ENCODE measurements at regions not wholly inside any gene's neighbourhood (a gene's known extent, or its start where the extent isn't known, plus 50 kb on each side); places are given as distances from the start of the nearest gene placed in this dataset.

GRCh38 chr18:42527766-42528165 is 572.7 kb downstream of the PIK3C3 start:
- in situ Hi-C loops (cut with HindIII; ENCODE audit: low pct_ligation_motif_present, low sequenced_read_pairs) = no loop called here

GRCh38 chr18:42530276-42530675 is 575.2 kb downstream of the PIK3C3 start:
- Histone ChIP-seq H3K36me3 (replicated peaks) (no peaks in the 10 kb centered on the region), H3K27me3 (replicated peaks) (no peaks in the 10 kb centered on the region), H3K27ac (no peak overlapping the region), H3K4me3 (ENCODE audit: low read depth, low read length) (no peak overlapping the region)
- no peak for TF ChIP-seq CTCF (IDR thresholded peaks at IDR 0.05; ENCODE audit: low read depth, low read length, missing control alignments)
- no peak for DNase-seq
- in situ Hi-C loops (cut with HindIII; ENCODE audit: low pct_ligation_motif_present, low sequenced_read_pairs) = no loop called here

More at GRCh38 chr18:42527766-42528165, 572.7 kb downstream of the PIK3C3 start:
- Histone ChIP-seq H3K36me3 (replicated peaks) (no peaks in the 10 kb centered on the region), H3K4me3 (ENCODE audit: low read depth, low read length) (no peak overlapping the region), H3K27ac (no peak overlapping the region), H3K27me3 (replicated peaks) (no peaks in the 10 kb centered on the region)
- no peak for DNase-seq
- no peak for TF ChIP-seq CTCF (IDR thresholded peaks at IDR 0.05; ENCODE audit: low read depth, low read length, missing control alignments)

GRCh38 chr18:42532119-42532518 is 577.1 kb downstream of the PIK3C3 start:
- in situ Hi-C loops (cut with HindIII; ENCODE audit: low pct_ligation_motif_present, low sequenced_read_pairs) = no loop called here
- H3K27me3 ChIP-seq (replicated peaks) = no peaks in the 10 kb centered on the region

GRCh38 chr18:42533009-42533575 is 578.1 kb downstream of the PIK3C3 start:
- in situ Hi-C loops (cut with HindIII; ENCODE audit: low pct_ligation_motif_present, low sequenced_read_pairs) = no loop called here
- DNase-seq = peak; percentile 14

More at GRCh38 chr18:42532119-42532518, 577.1 kb downstream of the PIK3C3 start:
- no peak overlapping the region for H3K27ac ChIP-seq
- TF ChIP-seq CTCF (IDR thresholded peaks at IDR 0.05; ENCODE audit: low read depth, low read length, missing control alignments) = no peak
- no peak overlapping the region for H3K4me3 ChIP-seq (ENCODE audit: low read depth, low read length)
- no peaks in the 10 kb centered on the region for H3K36me3 ChIP-seq (replicated peaks)
- DNase-seq = no peak

GRCh38 chr18:42533616-42534015 is 578.6 kb downstream of the PIK3C3 start:
- DNase-seq = no peak
- H3K27ac ChIP-seq = no peak overlapping the region
- H3K4me3 ChIP-seq (ENCODE audit: low read depth, low read length) = no peak overlapping the region
- H3K36me3 ChIP-seq (replicated peaks) = no peaks in the 10 kb centered on the region
- no peaks in the 10 kb centered on the region for H3K27me3 ChIP-seq (replicated peaks)
- in situ Hi-C loops (cut with HindIII; ENCODE audit: low pct_ligation_motif_present, low sequenced_read_pairs) = no loop called here
- no peak for TF ChIP-seq CTCF (IDR thresholded peaks at IDR 0.05; ENCODE audit: low read depth, low read length, missing control alignments)

More at GRCh38 chr18:42533009-42533575, 578.1 kb downstream of the PIK3C3 start:
- H3K27me3 ChIP-seq (replicated peaks) = no peaks in the 10 kb centered on the region
- no peaks in the 10 kb centered on the region for H3K36me3 ChIP-seq (replicated peaks)
- H3K4me3 ChIP-seq (ENCODE audit: low read depth, low read length) = no peak overlapping the region
- no peak overlapping the region for H3K27ac ChIP-seq
- TF ChIP-seq CTCF (IDR thresholded peaks at IDR 0.05; ENCODE audit: low read depth, low read length, missing control alignments) = no peak

- in situ Hi-C loops (cut with HindIII; ENCODE audit: low pct_ligation_motif_present, low sequenced_read_pairs) = no loop called here
- no peaks in the 10 kb centered on the region for H3K27me3 ChIP-seq (replicated peaks)
- DNase-seq = no peak
- H3K4me3 ChIP-seq (ENCODE audit: low read depth, low read length) = no peak overlapping the region
- H3K36me3 ChIP-seq (replicated peaks) = no peaks in the 10 kb centered on the region
- TF ChIP-seq CTCF (IDR thresholded peaks at IDR 0.05; ENCODE audit: low read depth, low read length, missing control alignments) = no peak
- no peak overlapping the region for H3K27ac ChIP-seq
Observed at GRCh38 chr18:42534313-42534712, 579.3 kb downstream of the PIK3C3 start.

Measured in brain microvascular endothelial cell (primary cell).